ENCODE measurements at regions not wholly inside any gene's neighbourhood (a gene's known extent, or its start where the extent isn't known, plus 50 kb on each side); places are given as distances from the start of the nearest gene placed in this dataset.
"Not testable (repeated sequence)": the region's sequence is repeated elsewhere in the genome, so short reads cannot be mapped to it uniquely, and the experiment has no call there.

DNA sequence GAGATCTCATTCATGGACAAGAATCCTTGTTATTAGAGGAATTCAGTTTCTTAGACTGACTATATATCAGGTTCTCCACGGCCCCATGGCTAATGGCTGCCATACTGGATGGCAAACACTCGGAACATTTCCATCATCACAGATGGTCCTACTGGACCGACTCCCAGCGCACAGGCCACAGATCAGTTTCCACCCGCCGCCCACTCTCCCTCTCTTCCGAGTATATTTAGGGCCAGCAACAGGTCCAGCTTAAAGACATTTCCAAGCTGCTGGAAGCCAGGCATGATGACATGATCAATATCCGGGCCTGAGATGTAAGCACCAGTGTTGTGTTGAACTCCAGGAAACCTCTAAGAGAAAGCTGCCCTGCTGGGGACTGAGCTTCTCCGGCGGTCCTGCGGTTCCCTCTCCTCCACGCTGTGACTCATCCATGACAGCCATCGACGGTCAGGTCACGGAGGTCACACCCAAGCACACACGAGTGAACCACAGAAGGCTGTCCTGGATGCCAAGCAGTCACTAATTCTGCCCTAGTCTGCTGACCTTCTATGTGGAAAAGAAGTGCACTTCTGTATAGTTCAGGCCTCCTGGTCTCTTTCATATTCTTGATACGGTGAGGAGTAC is 64.4 kb upstream of the LPCAT1 start:
- not testable (repeated sequence) for DNase-seq

DNA sequence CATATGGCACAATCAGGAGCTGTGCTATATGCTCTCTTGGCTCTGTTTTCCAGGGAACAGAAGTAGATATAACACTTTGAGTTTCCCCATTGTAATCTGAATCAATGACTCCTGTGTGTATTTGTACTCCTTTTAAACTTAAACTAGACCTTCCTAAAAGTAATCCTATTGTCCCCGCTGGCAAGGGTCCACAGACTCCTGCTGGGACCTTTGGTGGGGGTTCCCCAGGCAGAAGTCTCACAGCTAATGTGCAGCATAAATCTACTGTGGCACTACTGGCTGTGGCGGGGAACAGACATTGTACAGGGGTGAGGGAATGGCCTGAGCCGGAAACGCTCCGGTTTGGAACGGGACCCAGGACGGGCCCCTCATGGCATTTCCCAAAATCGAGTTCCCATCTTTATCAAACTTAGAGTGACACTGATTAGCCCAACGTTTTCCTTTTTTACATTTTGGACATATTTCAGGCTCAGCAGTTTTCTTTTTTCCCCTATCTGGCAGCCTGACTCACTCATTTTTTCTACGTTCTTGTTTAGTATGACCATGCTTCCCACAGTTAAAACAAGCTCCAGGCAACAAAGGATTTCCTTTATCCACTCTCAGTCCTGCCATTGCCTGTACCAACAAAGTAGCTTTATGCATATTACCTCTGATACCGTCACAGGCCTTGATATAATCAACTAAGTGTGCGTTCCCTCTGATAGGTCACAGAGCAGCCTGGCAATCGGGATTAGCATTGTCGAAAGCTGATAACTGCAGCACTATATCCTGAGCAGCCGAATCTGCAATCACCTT is 59.5 kb upstream of the LPCAT1 start:
- not testable (repeated sequence) for DNase-seq

DNA sequence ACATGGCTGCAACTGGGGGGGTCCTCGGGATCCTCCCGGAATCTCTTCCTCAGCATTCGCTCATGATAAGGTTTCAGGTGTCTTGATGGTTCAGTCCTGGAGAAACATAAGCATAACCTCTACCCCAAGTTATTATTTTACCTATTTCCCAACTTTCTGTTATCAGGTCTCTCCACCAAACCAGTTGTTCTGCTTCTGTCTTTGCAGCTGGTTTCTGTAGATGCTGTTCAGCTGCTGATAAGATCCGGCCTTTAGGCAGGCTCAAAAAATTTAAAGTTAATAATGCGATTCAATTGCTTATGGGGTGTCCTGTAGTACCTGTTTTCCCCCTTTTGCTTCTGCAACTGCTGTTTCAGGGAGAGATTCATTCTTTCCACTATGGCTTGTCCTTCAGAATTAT is 55.6 kb upstream of the LPCAT1 start:
- not testable (repeated sequence) for DNase-seq

DNA sequence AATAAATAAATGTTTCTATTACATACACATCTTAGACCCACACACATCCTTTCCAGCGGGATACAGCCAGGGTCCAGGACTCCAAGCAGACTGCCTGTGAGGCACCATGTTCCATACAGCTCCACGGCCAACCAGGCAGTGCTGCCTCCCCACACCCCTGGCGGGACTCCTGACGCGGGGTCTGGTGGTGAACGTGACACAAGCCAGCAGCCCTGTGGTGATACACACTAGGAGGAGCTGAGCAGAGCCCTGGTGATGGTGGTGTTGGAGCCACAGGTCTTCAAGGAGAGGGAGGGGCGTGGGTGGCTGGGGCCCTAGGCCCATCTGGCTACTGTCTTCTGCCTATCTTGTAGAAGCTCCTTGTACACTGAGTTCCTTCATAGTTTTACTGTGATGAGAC is 53.1 kb upstream of the LPCAT1 start:
- not testable (repeated sequence) for DNase-seq

DNA sequence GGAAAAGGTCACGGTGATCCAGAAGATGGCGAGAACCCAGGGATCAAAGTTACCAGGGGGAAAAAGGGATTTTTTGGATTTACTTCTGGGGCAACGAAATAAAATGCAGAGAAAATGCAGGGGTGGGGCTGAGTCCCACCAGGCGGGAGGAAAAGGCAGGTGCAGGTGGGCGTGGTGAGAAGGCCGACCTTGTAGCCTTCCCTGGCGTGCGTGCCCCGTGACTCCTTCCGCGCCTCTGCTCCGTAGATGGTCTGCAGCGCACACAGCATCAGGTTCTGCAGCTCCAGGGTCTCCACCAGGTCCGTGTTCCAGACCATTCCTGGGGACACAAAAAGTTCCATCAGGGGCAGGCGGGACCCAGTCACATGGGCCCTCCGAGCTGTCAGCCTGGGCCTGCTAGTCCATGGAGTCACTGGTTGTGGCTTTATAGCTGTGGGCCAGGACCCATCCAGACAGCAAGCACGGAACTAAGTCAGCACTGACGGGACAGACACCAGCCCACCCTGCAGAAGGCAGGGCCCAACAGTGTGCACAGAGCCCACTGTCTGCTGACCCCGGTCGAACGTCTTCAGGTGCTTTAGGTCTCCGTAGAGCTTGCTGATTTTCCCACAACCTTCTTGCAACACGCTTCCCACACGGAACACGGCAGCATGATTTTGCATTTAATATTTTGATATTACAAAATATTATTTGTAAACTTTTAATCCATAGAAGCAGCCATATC is 52.4 kb upstream of the LPCAT1 start:
- not testable (repeated sequence) for DNase-seq

DNA sequence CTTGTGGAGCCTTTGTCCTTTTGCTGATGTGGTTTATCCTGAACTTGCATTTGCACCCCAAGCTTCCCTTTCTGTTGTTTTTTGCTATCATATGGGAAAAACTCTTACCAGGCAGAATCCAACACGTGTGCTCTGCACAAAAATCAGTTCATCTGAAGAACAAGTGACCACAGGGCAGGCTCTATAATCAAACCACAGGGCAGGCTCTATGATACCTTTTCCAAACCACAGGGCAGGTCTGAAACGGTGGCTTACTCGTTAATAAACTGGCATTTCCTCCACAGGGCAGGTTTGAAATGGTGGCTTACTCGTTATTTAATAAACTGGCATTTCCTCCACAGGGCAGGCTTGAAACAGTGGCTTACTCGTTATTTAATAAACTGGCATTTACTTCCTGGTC is 51.7 kb upstream of the LPCAT1 start:
- not testable (repeated sequence) for DNase-seq

DNA sequence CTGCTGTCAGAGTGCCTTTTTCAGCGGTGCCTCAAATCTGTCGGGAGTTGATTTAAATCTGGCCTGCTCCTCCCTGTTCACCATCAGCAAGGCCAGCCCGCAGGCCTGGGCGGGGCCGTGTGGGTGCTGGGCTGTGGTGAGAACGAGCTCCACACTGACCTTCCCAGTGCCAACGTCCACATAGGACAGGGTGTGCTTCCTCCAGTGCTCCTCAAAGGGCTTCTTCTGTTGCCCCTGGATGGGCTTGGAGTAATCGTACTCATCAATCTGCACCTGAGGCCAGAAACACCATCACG is 50.2 kb upstream of the LPCAT1 start:
- DNase-seq: not testable (repeated sequence)

DNA sequence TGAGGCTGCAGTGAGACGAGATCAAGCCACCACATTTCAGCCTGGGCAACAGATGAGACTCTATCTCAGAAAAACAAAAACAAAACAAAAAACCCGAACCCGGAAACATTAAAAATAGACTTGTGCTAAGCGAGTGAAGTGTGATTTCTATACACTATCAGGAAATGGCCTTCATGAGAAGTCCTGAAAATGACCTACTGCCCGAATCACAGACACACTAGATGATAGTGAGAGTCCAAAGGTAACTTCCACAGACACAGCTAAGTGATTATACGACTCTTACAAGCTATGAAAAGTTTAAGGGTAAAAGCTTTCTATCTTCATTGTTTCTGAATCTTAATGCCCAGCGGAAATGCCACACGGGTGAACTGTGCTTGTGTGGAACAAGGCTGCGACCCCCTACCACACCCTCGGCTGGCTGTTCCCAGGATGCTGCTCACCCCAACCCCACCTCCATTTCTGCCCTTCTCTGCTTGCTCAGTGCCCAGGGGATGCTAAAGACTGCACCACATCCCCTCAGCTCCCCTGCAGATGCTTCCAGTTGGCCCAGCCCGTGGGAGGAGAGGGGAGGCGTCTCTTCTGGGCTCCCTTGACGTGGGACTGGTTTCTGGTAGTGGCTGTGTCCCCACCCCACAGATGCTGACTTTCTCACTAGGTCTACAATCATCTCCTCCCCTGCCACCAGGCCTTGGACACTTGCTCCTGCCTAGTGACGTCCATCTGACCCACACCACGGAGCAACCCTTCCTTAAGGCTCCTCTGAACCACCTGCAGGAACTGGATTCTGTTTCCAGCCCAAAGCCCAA is 49.7 kb upstream of the LPCAT1 start:
- not testable (repeated sequence) for DNase-seq

Measured in right kidney (tissue), 1 donor.